ENCODE measurements at regions not wholly inside any gene's neighbourhood (a gene's known extent, or its start where the extent isn't known, plus 50 kb on each side); places are given as distances from the start of the nearest gene placed in this dataset.

DNA sequence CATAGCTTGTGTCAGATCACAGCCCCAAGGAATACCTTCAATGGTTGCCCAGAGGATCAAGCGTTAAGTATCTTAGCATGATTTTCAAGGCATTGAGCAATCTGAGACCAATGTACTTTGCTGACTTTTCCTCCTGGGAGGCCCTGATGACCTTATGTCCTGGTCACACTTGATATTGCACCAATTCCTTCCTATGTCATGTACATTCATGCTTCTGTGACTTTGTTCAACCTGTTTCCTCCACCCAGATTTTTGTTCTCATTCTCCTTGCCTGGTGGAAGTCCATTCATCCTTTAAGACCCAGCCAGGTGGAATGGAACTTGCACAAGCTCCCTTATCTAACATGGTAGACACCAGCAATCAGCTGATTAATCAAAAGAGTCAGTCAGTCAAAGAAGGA is 160.8 kb downstream of the PFKFB3 start (continued):
- TF ChIP-seq, protein P1, sequence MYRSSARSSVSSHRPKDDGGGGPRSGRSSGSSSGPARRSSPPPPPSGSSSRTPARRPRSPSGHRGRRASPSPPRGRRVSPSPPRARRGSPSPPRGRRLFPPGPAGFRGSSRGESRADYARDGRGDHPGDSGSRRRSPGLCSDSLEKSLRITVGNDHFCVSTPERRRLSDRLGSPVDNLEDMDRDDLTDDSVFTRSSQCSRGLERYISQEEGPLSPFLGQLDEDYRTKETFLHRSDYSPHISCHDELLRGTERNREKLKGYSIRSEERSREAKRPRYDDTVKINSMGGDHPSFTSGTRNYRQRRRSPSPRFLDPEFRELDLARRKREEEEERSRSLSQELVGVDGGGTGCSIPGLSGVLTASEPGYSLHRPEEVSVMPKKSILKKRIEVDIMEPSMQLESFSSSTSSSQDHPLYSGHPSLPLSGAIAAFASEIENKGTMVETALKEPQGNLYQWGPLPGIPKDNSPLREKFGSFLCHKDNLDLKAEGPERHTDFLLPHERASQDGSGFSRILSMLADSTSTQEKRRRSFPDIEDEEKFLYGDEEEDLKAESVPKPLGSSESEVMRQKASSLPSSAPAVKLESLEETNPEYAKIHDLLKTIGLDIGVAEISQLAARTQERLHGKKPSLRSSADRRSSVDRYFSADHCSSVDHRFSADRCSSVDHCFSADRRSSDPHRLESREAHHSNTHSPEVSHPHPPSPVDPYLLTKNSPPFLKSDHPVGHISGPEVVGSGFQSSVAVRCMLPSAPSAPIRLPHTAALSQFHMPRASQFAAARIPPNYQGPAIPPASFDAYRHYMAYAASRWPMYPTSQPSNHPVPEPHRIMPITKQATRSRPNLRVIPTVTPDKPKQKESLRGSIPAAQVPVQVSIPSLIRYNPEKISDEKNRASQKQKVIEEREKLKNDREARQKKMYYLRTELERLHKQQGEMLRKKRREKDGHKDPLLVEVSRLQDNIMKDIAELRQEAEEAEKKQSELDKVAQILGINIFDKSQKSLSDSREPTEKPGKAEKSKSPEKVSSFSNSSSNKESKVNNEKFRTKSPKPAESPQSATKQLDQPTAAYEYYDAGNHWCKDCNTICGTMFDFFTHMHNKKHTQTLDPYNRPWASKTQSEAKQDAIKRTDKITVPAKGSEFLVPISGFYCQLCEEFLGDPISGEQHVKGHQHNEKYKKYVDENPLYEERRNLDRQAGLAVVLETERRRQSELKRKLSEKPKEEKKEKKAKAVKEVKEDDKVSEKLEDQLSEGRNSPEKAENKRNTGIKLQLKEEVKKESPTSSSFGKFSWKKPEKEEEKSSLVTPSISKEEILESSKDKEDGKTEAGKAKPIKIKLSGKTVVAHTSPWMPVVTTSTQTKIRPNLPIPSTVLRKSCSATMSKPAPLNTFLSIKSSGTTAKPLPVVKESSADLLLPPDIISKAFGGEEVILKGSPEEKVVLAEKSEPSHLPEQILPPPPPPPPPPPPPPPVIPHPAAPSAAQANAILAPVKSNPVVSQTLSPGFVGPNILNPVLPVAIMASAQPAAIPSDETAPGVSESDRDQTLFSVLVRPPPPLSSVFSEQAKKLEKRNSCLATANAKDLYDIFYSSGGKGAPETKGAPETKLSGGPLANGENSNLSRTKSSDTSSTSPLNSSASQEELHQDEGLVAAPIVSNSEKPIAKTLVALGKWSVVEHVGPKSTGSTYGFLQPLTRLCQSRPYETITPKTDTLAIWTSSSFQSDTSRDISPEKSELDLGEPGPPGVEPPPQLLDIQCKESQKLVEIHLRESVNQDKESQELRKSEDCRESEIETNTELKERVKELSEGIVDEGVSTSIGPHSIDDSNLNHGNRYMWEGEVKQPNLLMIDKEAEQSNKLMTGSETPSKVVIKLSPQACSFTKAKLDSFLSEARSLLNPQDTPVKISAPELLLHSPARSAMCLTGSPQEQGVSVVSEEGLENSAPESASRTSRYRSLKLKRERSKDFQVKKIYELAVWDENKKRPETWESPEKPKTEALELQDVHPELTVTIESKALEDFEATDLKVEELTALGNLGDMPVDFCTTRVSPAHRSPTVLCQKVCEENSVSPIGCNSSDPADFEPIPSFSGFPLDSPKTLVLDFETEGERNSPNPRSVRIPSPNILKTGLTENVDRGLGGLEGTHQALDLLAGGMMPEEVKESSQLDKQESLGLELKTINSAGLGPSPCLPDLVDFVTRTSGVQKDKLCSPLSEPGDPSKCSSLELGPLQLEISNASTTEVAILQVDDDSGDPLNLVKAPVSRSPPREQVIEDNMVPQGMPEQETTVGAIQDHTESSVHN (IDR thresholded peaks at IDR 0.05; ENCODE audit: borderline replicate concordance in 1 of 2, low read depth in 1 of 2) = no peak
- no peak for TF ChIP-seq ZNF507 (tag; conservative IDR thresholded peaks at IDR 0.05)

DNA sequence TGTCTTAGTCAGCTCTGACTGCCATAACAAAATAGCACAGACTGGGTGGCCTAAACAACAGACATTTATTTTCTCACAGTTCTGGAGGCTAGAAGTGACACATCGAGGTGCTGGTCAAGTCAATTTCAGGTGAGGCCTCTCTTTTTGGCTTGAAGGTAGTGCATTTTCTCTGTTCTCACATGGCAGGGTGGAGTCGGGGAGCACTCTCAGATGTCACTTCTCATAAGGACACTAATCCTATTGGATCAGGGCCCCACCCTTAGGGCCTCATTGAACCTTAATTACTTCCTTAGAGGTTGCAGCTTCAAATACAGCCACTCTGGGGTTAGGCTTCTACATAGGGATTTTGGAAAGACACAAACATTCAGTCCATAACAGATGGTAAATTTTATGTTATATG is 161.6 kb downstream of the PFKFB3 start:
- H3K9me1 ChIP-seq (ENCODE audit: control insufficient read depth, insufficient read depth, low read length) = no peaks in the 10 kb centered on the region
- POLR2A ChIA-PET = no interaction called here
- no peaks in the 10 kb centered on the region for H3K4me1 ChIP-seq (replicated peaks in 1 of 2; ENCODE audit: control insufficient read depth in 2 of 2, insufficient read depth in 2 of 2, low read length in 2 of 2)
- FAIRE-seq (no peak), DNase-seq (ENCODE audit: extremely low read depth in 1 of 4, low spot score in 3 of 4) (no peak), ATAC-seq (no peak)
- H3K4me3 ChIP-seq = no peak overlapping the region
- H3K27ac ChIP-seq (ENCODE audit: extremely low read depth, low read depth, low read length) = no peak overlapping the region
- intact Hi-C loops (cut with micrococcal nuclease) = no loop called here
- no TSS peak for BruUV-seq (replicated peaks)
- no peaks in the 10 kb centered on the region for H3K79me2 ChIP-seq (ENCODE audit: control insufficient read depth, insufficient read depth, low read length)
- H3K36me3 ChIP-seq (ENCODE audit: control insufficient read depth, insufficient read depth, low read length) = no peaks in the 10 kb centered on the region
- no peak overlapping the region for H3K4me2 ChIP-seq (ENCODE audit: insufficient read depth, low read length)
- no peak overlapping the region for H2AFZ ChIP-seq (ENCODE audit: low read depth, low read length)
- H3K9me3 ChIP-seq (replicated peaks; ENCODE audit: control insufficient read depth, insufficient read depth, low read depth, low read length) = no peaks in the 10 kb centered on the region
- peaks cover 4 to 6% of the 10 kb centered on the region in 2 experiments; a peak in 3 of 5 replicates for H3K27me3 ChIP-seq (ENCODE audit: control insufficient read depth in 2 of 2, insufficient read depth in 2 of 2, low read length in 2 of 2)
- H4K20me1 ChIP-seq (replicated peaks; ENCODE audit: control insufficient read depth, insufficient read depth, low read length) = no peaks in the 10 kb centered on the region
- H3K9ac ChIP-seq (ENCODE audit: insufficient read depth in 1 of 2, low read depth in 2 of 2, low read length in 2 of 2) = no peak overlapping the region
- in situ Hi-C loops (cut with MboI) = no loop called here
- CTCF ChIA-PET (ENCODE audit: low intra/inter-chr PET ratio) = no interaction called here
- WGBS (ENCODE audit: insufficient coverage, low coverage, missing lambda C conversion rate) = 0% methylated on average over 2 of the region's 2 CpGs
- TF ChIP-seq SLC30A9 (CRISPR knock-in tag; IDR thresholded peaks at IDR 0.05) = no peak
- TF ChIP-seq GTF2E2 (tag; IDR thresholded peaks at IDR 0.05) = no peak
- no peak for TF ChIP-seq HEY1 (CRISPR knock-in tag; IDR thresholded peaks at IDR 0.05; ENCODE audit: borderline replicate concordance)
- no peak for TF ChIP-seq XRCC5 (IDR thresholded peaks at IDR 0.05; ENCODE audit: low read depth, low read length)
- TF ChIP-seq NUFIP1 (IDR thresholded peaks at IDR 0.05; ENCODE audit: partially characterized antibody) = no peak
- no peak for TF ChIP-seq RNF2 (IDR thresholded peaks at IDR 0.05)
- TF ChIP-seq, protein P2, sequence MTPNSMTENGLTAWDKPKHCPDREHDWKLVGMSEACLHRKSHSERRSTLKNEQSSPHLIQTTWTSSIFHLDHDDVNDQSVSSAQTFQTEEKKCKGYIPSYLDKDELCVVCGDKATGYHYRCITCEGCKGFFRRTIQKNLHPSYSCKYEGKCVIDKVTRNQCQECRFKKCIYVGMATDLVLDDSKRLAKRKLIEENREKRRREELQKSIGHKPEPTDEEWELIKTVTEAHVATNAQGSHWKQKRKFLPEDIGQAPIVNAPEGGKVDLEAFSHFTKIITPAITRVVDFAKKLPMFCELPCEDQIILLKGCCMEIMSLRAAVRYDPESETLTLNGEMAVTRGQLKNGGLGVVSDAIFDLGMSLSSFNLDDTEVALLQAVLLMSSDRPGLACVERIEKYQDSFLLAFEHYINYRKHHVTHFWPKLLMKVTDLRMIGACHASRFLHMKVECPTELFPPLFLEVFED (CRISPR knock-in tag; conservative IDR thresholded peaks at IDR 0.05) = no peak
- TF ChIP-seq, protein P3, sequence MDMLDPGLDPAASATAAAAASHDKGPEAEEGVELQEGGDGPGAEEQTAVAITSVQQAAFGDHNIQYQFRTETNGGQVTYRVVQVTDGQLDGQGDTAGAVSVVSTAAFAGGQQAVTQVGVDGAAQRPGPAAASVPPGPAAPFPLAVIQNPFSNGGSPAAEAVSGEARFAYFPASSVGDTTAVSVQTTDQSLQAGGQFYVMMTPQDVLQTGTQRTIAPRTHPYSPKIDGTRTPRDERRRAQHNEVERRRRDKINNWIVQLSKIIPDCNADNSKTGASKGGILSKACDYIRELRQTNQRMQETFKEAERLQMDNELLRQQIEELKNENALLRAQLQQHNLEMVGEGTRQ (CRISPR knock-in tag; IDR thresholded peaks at IDR 0.05) = no peak
- TF ChIP-seq ERF (CRISPR knock-in tag; IDR thresholded peaks at IDR 0.05) = no peak
- no peak for TF ChIP-seq SP2 (IDR thresholded peaks at IDR 0.05; ENCODE audit: extremely low read depth, low read depth, low read length, poor library complexity, severe bottlenecking)
